ENCODE measurements at regions not wholly inside any gene's neighbourhood (a gene's known extent, or its start where the extent isn't known, plus 50 kb on each side); places are given as distances from the start of the nearest gene placed in this dataset.

- DNase-seq: no peak
Observed at GRCh38 chr6:147821295-147821897, 312.9 kb downstream of the SAMD5 start.

- DNase-seq: no peak
Observed at GRCh38 chr6:147823936-147824335, 315.4 kb downstream of the SAMD5 start.

GRCh38 chr6:147825848-147826247 is 317.4 kb downstream of the SAMD5 start:
- DNase-seq: no peak

- no peak for DNase-seq
Observed at GRCh38 chr6:147826698-147827097, 318.2 kb downstream of the SAMD5 start.

GRCh38 chr6:147829418-147829817 is 320.9 kb downstream of the SAMD5 start:
- DNase-seq: no peak

- no peak for DNase-seq
Observed at GRCh38 chr6:147829835-147830234, 321.3 kb downstream of the SAMD5 start.

- DNase-seq: no peak
Observed at GRCh38 chr6:147831356-147831755, 322.9 kb downstream of the SAMD5 start.

- no peak for DNase-seq
Observed at GRCh38 chr6:147833607-147834006, 325.1 kb downstream of the SAMD5 start.

- DNase-seq: no peak
Observed at GRCh38 chr6:147834084-147834776, 325.7 kb downstream of the SAMD5 start.

GRCh38 chr6:147837540-147837939 is 329.1 kb downstream of the SAMD5 start:
- DNase-seq: no peak

- no peak for DNase-seq
Observed at GRCh38 chr6:147839708-147840610, 331.5 kb downstream of the SAMD5 start.

GRCh38 chr6:147841547-147842148 is 333.2 kb downstream of the SAMD5 start:
- no peak for DNase-seq

- no peak for DNase-seq
Observed at GRCh38 chr6:147849401-147850330, 341.2 kb downstream of the SAMD5 start.

GRCh38 chr6:147852772-147853171 is 344.3 kb downstream of the SAMD5 start:
- DNase-seq: no peak

GRCh38 chr6:147853574-147853973 is 345.1 kb downstream of the SAMD5 start:
- DNase-seq: no peak

GRCh38 chr6:147855803-147856482 is 347.5 kb downstream of the SAMD5 start:
- DNase-seq: peak; percentile 36

GRCh38 chr6:147856687-147857086 is 348.2 kb downstream of the SAMD5 start:
- DNase-seq: no peak

- DNase-seq: no peak
Observed at GRCh38 chr6:147858421-147858820, 349.9 kb downstream of the SAMD5 start.

GRCh38 chr6:147859071-147859470 is 350.6 kb downstream of the SAMD5 start:
- no peak for DNase-seq

GRCh38 chr6:147861696-147862095 is 353.2 kb downstream of the SAMD5 start:
- DNase-seq: no peak
